H9 (cell line): ENCODE measurements at regions not wholly inside any gene's neighbourhood (a gene's known extent, or its start where the extent isn't known, plus 50 kb on each side); places are given as distances from the start of the nearest gene placed in this dataset.

Experiments used
- DNase-seq: peaks from one replicate; pipeline ENCODE4 v3.0.0-alpha.2; 2017
- H2AFZ ChIP-seq: one replicate; pipeline ENCODE4 v1.6.1; 2013; ENCODE audit warnings: mild to moderate bottlenecking, low read length, control low read depth, moderate library complexity
- H2AK5ac ChIP-seq: 2 replicates; pipeline ENCODE4 v1.6.1; 2013; ENCODE audit warnings: low read length, control low read depth, mixed read lengths; ENCODE audit not compliant: insufficient read length
- H2BK120ac ChIP-seq: one replicate; pipeline ENCODE4 v1.6.1; 2013; ENCODE audit warnings: low read depth, mild to moderate bottlenecking, low read length, control low read depth, inconsistent platforms; ENCODE audit not compliant: poor library complexity, severe bottlenecking
- H2BK12ac ChIP-seq: 2 replicates; pipeline ENCODE4 v1.6.1; 2013; ENCODE audit warnings: low read length, control low read depth, mixed read lengths, low read depth; ENCODE audit not compliant: insufficient read length
- H2BK15ac ChIP-seq: 2 replicates; pipeline ENCODE4 v1.6.1; 2013; ENCODE audit warnings: low read depth, low read length, control low read depth
- H2BK20ac ChIP-seq: one replicate; pipeline ENCODE4 v1.6.1; 2013; ENCODE audit warnings: low read depth, mild to moderate bottlenecking, low read length, control low read depth, inconsistent platforms; ENCODE audit not compliant: poor library complexity, severe bottlenecking
- H2BK5ac ChIP-seq: 2 replicates; pipeline ENCODE4 v1.6.1; 2013; ENCODE audit warnings: low read length, control low read depth, mixed read lengths; ENCODE audit not compliant: insufficient read length
- H3K14ac ChIP-seq: 2 replicates; pipeline ENCODE4 v1.6.1; 2013; ENCODE audit warnings: low read length, control low read depth; ENCODE audit not compliant: insufficient read depth
- H3K18ac ChIP-seq: 2 replicates; pipeline ENCODE4 v1.6.1; 2013; ENCODE audit warnings: low read depth, mild to moderate bottlenecking, mixed read lengths, low read length, control low read depth; ENCODE audit not compliant: insufficient read length
- H3K23ac ChIP-seq: 2 replicates; pipeline ENCODE4 v1.6.1; 2013; ENCODE audit warnings: low read length, control low read depth, mixed read lengths, low read depth; ENCODE audit not compliant: insufficient read length
- H3K23me2 ChIP-seq: 2 replicates; pipeline ENCODE4 v1.6.1; 2013; ENCODE audit warnings: low read depth, mild to moderate bottlenecking, mixed read lengths, low read length, control low read depth; ENCODE audit not compliant: insufficient read length, poor library complexity, severe bottlenecking
- H3K27ac ChIP-seq: 2 replicates; pipeline ENCODE4 v1.5.1; 2013; ENCODE audit warnings: low read length, control low read depth, mixed read lengths, low read depth; ENCODE audit not compliant: insufficient read length
- H3K27me3 ChIP-seq: 2 replicates; pipeline ENCODE4 v1.6.1; 2013; ENCODE audit warnings: low read length, control low read depth, inconsistent platforms; ENCODE audit not compliant: insufficient read depth
- H3K4ac ChIP-seq: 2 replicates; pipeline ENCODE4 v1.6.1; 2013; ENCODE audit warnings: low read depth, mild to moderate bottlenecking, control low read depth, inconsistent platforms, low read length, moderate library complexity
- H3K4me1 ChIP-seq: 2 replicates; pipeline ENCODE4 v1.6.1; 2013; ENCODE audit warnings: low read length, control low read depth, inconsistent platforms; ENCODE audit not compliant: insufficient read depth
- H3K4me2 ChIP-seq: 2 replicates; pipeline ENCODE4 v1.6.1; 2013; ENCODE audit warnings: low read length, control low read depth, mixed read lengths; ENCODE audit not compliant: insufficient read length, insufficient read depth
- H3K56ac ChIP-seq: 2 replicates; pipeline ENCODE4 v1.6.1; 2013; ENCODE audit warnings: low read depth, mild to moderate bottlenecking, mixed read lengths, low read length, control low read depth; ENCODE audit not compliant: insufficient read length
- H3K79me1 ChIP-seq: 2 replicates; pipeline ENCODE4 v1.6.1; 2013; ENCODE audit warnings: low read depth, mild to moderate bottlenecking, moderate library complexity, low read length, control low read depth, inconsistent platforms; ENCODE audit not compliant: insufficient read depth, poor library complexity, severe bottlenecking
- H3K79me2 ChIP-seq: 2 replicates; pipeline ENCODE4 v1.6.1; 2013; ENCODE audit warnings: low read length, control low read depth, inconsistent platforms; ENCODE audit not compliant: insufficient read depth
- H3K9ac ChIP-seq: 2 replicates; pipeline ENCODE4 v1.6.1; 2013; ENCODE audit warnings: low read length, control low read depth, mixed read lengths; ENCODE audit not compliant: insufficient read length; ENCODE audit errors: extremely low read depth
- H3K9me3 ChIP-seq: one replicate; pipeline ENCODE4 v1.6.1; 2013; ENCODE audit warnings: low read depth, low read length, inconsistent platforms; ENCODE audit not compliant: control insufficient read depth
- H3T11ph ChIP-seq: one replicate; pipeline ENCODE4 v1.6.1; 2013; ENCODE audit warnings: mild to moderate bottlenecking, low read length, control low read depth, inconsistent platforms
- H4K20me1 ChIP-seq: one replicate; pipeline ENCODE4 v1.6.1; 2013; ENCODE audit not compliant: control insufficient read depth, insufficient read length, insufficient read depth
- H4K5ac ChIP-seq: 2 replicates; pipeline ENCODE4 v1.6.1; 2013; ENCODE audit warnings: low read depth, mild to moderate bottlenecking, mixed read lengths, low read length, control low read depth; ENCODE audit not compliant: insufficient read length
- H4K8ac ChIP-seq: replicated peaks from 2 replicates; pipeline ENCODE4 v1.6.1; 2013; ENCODE audit warnings: low read length, control low read depth, mixed read lengths, low read depth; ENCODE audit not compliant: insufficient read length
- H4K91ac ChIP-seq: 2 replicates; pipeline ENCODE4 v1.6.1; 2013; ENCODE audit warnings: low read depth, mild to moderate bottlenecking, moderate library complexity, mixed read lengths, low read length, control low read depth; ENCODE audit not compliant: insufficient read length
- H3K27ac Mint-ChIP-seq, 3 experiments: 2 replicates in 2 of 3; 3 replicates in 1 of 3; pipeline ENCODE4 v1.8.0; 2020 to 2021; ENCODE audit warnings: mixed read lengths in 3 of 3, mild to moderate bottlenecking in 1 of 3, moderate library complexity in 1 of 3
- H3K27me3 Mint-ChIP-seq: 2 replicates; pipeline ENCODE4 v1.8.0; 2021; ENCODE audit warnings: low read depth, mild to moderate bottlenecking, moderate library complexity, mixed read lengths
- H3K36me3 Mint-ChIP-seq, 3 experiments: 2 replicates in 2 of 3; 3 replicates in 1 of 3; pipeline ENCODE4 v1.8.0; 2020 to 2021; ENCODE audit warnings: low read depth in 3 of 3, mixed read lengths in 3 of 3; ENCODE audit not compliant: insufficient read depth in 1 of 3
- H3K4me1 Mint-ChIP-seq, 2 experiments: 2 replicates each; pipeline ENCODE4 v1.8.0; 2020; ENCODE audit warnings: mixed read lengths in 2 of 2
- H3K4me3 Mint-ChIP-seq, 2 experiments: 2 replicates in 1 of 2; 3 replicates in 1 of 2; pipeline ENCODE4 v1.8.0; 2020 to 2021; ENCODE audit warnings: mild to moderate bottlenecking in 2 of 2, mixed read lengths in 2 of 2, moderate library complexity in 1 of 2
- H3K9me3 Mint-ChIP-seq, 2 experiments: 2 replicates in 1 of 2; 3 replicates in 1 of 2; pipeline ENCODE4 v1.8.0; 2020; ENCODE audit warnings: mild to moderate bottlenecking in 2 of 2, mixed read lengths in 2 of 2, moderate library complexity in 1 of 2
- WGBS: extraction: QIAGEN DNeasy Blood & Tissue Kit; methylation state at CpG from one replicate; pipeline ENCODE4 v1.1.7; 2013; ENCODE audit warnings: missing lambda C conversion rate, low lambda C conversion rate, mixed read lengths; ENCODE audit not compliant: insufficient read length; ENCODE audit errors: extremely low coverage; 5-methylcytosine and 5-hydroxymethylcytosine counted together
- TF ChIP-seq, protein P1 (sequence below): fragments of 200-600 bp; sonication (generic); conservative IDR thresholded peaks from 3 replicates; pipeline ENCODE4 v1.8.0; 2021; ENCODE audit warnings: antibody characterized with exemption, mild to moderate bottlenecking

DNA sequence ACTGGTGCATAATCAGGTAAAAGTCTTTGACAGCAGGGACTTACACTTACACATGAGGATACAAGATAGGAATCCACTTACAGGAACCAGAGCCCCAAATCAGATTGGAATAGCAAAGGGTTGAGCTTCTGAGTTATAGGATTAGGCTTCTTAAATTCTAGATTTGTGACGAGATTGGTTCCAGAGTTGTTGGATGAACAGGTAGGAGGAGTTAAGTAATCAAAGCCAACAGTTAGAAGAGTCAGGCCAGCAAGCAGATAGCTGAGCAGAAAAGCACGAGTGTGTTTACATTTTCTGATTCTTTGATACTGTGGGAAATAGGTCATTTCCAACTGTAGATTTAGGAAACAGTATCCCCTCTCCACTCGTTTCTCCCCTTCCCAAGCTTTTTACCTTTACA, 167.0 kb downstream of the MDFIC start:
- no peak overlapping the region for H3K14ac ChIP-seq
- H2BK15ac ChIP-seq: no peak overlapping the region
- H3K9me3 Mint-ChIP-seq: peaks cover 0 to 2% of the 10 kb centered on the region in 2 experiments; a peak in 1 of 5 replicates
- H4K91ac ChIP-seq: no peak overlapping the region
- H3K18ac ChIP-seq: no peak overlapping the region
- H4K8ac ChIP-seq: no peak overlapping the region
- H3K23ac ChIP-seq: no peak overlapping the region
- H3K4me3 Mint-ChIP-seq: no peak overlapping the region
- H2BK5ac ChIP-seq: no peak overlapping the region
- H4K20me1 ChIP-seq: no peaks in the 10 kb centered on the region
- H2BK12ac ChIP-seq: no peak overlapping the region
- no peaks in the 10 kb centered on the region for H3K27me3 Mint-ChIP-seq
- no peaks in the 10 kb centered on the region for H3K4me1 ChIP-seq
- no peak overlapping the region for H3T11ph ChIP-seq
- H2BK120ac ChIP-seq: no peak overlapping the region
- H3K36me3 Mint-ChIP-seq: no peaks in the 10 kb centered on the region
- no peak overlapping the region for H2BK20ac ChIP-seq
- H3K27ac Mint-ChIP-seq: no peak overlapping the region
- no CpG with 5 or more reads among the region's 3 CpGs for WGBS
- TF ChIP-seq, protein P1, sequence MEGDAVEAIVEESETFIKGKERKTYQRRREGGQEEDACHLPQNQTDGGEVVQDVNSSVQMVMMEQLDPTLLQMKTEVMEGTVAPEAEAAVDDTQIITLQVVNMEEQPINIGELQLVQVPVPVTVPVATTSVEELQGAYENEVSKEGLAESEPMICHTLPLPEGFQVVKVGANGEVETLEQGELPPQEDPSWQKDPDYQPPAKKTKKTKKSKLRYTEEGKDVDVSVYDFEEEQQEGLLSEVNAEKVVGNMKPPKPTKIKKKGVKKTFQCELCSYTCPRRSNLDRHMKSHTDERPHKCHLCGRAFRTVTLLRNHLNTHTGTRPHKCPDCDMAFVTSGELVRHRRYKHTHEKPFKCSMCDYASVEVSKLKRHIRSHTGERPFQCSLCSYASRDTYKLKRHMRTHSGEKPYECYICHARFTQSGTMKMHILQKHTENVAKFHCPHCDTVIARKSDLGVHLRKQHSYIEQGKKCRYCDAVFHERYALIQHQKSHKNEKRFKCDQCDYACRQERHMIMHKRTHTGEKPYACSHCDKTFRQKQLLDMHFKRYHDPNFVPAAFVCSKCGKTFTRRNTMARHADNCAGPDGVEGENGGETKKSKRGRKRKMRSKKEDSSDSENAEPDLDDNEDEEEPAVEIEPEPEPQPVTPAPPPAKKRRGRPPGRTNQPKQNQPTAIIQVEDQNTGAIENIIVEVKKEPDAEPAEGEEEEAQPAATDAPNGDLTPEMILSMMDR: no peak
- H3K4me1 Mint-ChIP-seq: peaks cover 6 to 8% of the 10 kb centered on the region in 2 experiments
- H3K9me3 ChIP-seq: no peaks in the 10 kb centered on the region
- no peaks in the 10 kb centered on the region for H3K23me2 ChIP-seq
- no peak overlapping the region for H4K5ac ChIP-seq
- no peak overlapping the region for H3K4ac ChIP-seq
- H3K27ac ChIP-seq: no peak overlapping the region
- no peak overlapping the region for H3K9ac ChIP-seq
- H3K79me2 ChIP-seq: no peaks in the 10 kb centered on the region
- no peaks in the 10 kb centered on the region for H3K27me3 ChIP-seq
- H3K79me1 ChIP-seq: no peaks in the 10 kb centered on the region
- no peak overlapping the region for H3K4me2 ChIP-seq
- H2AK5ac ChIP-seq: no peak overlapping the region
- no peak for DNase-seq
- no peak overlapping the region for H3K56ac ChIP-seq
- no peak overlapping the region for H2AFZ ChIP-seq
